ENCODE measurements at regions not wholly inside any gene's neighbourhood (a gene's known extent, or its start where the extent isn't known, plus 50 kb on each side); places are given as distances from the start of the nearest gene placed in this dataset.

DNA sequence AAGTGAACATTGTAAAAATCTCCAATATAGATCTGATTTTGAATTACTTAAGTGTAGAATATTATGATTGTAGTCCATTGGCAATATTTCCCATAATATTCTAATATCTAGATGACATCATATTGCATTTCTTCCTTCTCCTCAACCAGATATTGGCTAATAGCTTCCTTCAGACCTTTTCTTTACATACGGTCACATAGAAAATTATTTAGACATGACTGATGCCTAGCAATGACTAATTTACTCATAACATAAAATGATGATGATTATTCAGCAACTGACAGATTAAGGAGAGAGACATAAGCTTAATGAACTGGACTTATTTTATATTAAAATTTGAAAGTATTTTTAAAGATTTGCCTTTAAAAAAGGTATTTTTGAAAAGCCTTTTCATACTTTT lies 1287.6 kb downstream of the STIM2 start:
- TF ChIP-seq, protein P1, sequence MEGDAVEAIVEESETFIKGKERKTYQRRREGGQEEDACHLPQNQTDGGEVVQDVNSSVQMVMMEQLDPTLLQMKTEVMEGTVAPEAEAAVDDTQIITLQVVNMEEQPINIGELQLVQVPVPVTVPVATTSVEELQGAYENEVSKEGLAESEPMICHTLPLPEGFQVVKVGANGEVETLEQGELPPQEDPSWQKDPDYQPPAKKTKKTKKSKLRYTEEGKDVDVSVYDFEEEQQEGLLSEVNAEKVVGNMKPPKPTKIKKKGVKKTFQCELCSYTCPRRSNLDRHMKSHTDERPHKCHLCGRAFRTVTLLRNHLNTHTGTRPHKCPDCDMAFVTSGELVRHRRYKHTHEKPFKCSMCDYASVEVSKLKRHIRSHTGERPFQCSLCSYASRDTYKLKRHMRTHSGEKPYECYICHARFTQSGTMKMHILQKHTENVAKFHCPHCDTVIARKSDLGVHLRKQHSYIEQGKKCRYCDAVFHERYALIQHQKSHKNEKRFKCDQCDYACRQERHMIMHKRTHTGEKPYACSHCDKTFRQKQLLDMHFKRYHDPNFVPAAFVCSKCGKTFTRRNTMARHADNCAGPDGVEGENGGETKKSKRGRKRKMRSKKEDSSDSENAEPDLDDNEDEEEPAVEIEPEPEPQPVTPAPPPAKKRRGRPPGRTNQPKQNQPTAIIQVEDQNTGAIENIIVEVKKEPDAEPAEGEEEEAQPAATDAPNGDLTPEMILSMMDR (IDR thresholded peaks at IDR 0.05; ENCODE audit: low read depth, low read length) = no peak
- no peak overlapping the region for H3K4me3 ChIP-seq (ENCODE audit: low read depth, low read length)

DNA sequence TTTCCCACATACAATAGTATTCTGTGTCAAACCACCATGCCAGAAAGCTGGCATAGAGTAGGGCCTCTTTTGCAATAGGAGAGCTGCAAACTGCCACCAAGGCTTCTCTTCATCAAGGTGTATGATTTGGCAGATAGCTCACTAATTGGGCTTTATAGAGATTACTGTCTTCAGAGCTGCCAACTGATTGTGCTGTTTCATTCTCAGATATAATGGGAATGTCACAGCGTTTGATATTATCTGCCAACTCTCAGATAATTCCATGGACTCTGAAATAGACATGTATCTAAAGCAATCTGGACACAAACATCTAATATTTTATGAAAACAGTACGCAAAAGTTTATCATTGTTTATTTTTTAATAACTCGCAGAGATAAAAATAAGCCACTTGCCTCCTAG lies 1289.1 kb downstream of the STIM2 start:
- TF ChIP-seq, protein P1 (IDR thresholded peaks at IDR 0.05; ENCODE audit: low read depth, low read length) = no peak
- H3K4me3 ChIP-seq (ENCODE audit: low read depth, low read length) = no peak overlapping the region

DNA sequence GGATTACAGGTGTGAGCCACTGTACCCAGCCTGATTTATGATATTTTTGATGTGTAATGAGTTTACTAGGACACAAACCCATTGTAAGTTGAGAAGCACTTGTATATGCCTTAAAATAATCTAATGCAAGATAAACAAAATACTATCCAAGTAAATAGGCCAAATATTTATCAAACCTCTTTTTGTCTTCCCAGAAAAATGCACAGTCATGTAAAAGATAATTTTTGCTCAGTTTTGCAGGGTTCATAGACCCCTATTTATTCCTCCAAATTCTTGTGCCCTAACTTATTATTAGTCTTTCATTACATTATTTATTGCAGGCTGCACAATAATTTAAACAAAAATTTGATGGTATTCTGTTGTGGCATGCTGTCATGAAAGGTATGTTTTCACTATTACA lies 1290.7 kb downstream of the STIM2 start:
- H3K4me3 ChIP-seq (ENCODE audit: low read depth, low read length) = no peak overlapping the region
- TF ChIP-seq, protein P1 (IDR thresholded peaks at IDR 0.05; ENCODE audit: low read depth, low read length) = no peak

DNA sequence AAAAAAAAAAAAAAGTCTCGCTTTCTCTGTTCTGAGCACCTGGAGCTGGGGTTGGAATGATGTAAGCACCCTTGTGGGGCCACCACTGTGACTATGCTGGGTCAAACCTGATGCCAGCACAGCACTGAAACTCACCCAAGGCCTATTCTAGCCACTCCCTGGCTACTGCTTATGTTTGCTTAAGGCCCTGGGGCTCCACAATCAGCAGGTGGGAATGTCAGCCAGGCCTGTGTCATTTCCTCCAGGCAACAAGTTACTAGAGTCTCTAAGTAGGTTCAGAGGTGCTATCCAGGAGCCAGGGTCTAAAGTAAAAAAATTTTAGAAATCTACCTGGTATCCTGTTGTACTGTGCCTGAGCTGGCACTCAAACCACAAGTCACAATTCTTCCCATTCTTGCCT lies 1306.8 kb downstream of the STIM2 start:
- H3K4me3 ChIP-seq (ENCODE audit: low read depth, low read length) = no peak overlapping the region
- TF ChIP-seq, protein P1 (IDR thresholded peaks at IDR 0.05; ENCODE audit: low read depth, low read length) = no peak

DNA sequence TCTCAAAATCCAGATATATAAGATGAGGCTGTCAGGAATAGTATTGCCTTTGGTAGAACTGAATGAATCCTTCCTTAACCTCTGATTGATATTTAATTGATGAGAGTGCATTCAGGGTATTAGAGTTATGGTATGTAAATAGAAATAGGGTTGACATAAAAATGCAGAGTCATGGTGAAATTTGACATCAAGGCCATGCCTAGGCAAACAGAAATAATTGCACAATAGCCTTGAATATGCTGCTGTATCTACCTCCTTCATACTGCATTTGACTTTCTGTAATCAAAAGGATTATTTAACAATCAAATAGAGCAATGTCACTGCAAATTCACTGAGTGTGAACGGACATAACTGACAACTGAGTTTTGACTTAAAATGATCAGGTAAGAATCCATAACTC lies 1316.3 kb downstream of the STIM2 start:
- TF ChIP-seq, protein P1 (IDR thresholded peaks at IDR 0.05; ENCODE audit: low read depth, low read length) = no peak
- no peak overlapping the region for H3K4me3 ChIP-seq (ENCODE audit: low read depth, low read length)

DNA sequence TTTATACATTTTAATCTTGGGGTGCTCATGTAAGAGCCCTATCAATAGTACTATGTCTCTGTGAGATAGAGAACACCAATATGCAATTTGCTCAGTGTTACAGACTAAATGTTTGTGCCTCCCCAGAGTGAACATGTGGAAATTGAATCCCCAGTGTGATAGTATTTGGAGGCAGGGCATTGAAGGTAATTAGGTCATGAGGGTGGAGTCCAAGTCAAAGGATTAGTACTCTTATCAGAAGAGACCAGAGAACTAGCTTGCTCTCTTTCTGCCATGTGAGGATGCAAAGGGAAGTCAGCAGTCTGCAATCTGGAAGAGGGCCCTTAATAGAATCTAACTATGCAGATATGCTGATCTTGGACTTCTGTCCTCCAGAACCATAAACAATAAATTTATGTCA lies 1317.0 kb downstream of the STIM2 start:
- TF ChIP-seq, protein P1 (IDR thresholded peaks at IDR 0.05; ENCODE audit: low read depth, low read length) = no peak
- H3K4me3 ChIP-seq (ENCODE audit: low read depth, low read length) = no peak overlapping the region

DNA sequence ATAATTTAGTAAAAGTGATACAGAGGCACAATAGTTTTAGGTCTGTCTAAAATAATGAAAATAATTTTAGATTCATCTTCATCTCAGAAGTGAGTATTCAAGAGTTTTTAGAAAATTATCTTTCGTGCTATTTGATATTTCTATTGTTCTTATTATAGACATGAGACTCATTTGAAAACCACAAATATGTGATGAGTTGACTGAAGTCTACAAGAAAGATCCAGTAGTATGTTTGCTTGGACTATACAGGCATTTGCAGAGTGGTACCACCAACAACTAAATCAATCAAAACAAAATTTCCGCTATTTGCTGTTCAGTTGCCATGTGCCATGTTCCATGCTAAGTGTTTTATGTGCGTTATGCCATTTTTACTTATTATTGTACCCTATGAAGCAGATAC lies 1318.5 kb downstream of the STIM2 start:
- TF ChIP-seq, protein P1 (IDR thresholded peaks at IDR 0.05; ENCODE audit: low read depth, low read length) = no peak

More for the DNA sequence above, 1318.5 kb downstream of the STIM2 start:
- H3K4me3 ChIP-seq (ENCODE audit: low read depth, low read length) = no peak overlapping the region

Measured in WI38 (cell line).